ENCODE measurements at regions not wholly inside any gene's neighbourhood (a gene's known extent, or its start where the extent isn't known, plus 50 kb on each side); places are given as distances from the start of the nearest gene placed in this dataset.

DNA sequence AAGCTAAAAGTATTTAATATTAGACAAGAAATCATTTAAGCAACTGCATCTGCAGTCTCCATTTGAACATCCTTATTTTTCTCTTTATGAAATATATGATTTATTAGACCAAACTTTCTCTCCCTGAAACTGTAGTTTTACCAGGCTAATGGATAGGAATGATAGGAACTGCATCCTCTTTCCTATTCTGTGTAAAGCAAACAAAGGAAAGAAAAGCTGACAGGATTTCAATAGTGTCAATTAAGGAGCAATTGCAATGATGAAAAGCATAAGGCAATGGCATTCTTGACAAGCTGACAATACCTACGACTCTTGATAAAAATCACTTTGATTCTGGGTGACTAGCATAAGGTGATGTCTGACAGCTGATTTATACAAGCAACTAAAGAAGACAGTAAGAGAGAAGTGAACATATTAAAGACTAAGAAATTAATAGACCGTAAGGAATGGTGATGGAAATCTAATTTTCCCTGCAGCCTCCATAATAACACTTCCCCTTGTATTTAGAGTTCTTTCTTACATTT, 502.5 kb downstream of the TECRL start:
- TF ChIP-seq, protein P1, sequence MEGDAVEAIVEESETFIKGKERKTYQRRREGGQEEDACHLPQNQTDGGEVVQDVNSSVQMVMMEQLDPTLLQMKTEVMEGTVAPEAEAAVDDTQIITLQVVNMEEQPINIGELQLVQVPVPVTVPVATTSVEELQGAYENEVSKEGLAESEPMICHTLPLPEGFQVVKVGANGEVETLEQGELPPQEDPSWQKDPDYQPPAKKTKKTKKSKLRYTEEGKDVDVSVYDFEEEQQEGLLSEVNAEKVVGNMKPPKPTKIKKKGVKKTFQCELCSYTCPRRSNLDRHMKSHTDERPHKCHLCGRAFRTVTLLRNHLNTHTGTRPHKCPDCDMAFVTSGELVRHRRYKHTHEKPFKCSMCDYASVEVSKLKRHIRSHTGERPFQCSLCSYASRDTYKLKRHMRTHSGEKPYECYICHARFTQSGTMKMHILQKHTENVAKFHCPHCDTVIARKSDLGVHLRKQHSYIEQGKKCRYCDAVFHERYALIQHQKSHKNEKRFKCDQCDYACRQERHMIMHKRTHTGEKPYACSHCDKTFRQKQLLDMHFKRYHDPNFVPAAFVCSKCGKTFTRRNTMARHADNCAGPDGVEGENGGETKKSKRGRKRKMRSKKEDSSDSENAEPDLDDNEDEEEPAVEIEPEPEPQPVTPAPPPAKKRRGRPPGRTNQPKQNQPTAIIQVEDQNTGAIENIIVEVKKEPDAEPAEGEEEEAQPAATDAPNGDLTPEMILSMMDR (IDR thresholded peaks at IDR 0.05; ENCODE audit: low read length): no peak
- TF ChIP-seq EZH2phosphoT487 (IDR thresholded peaks at IDR 0.05; ENCODE audit: low read length): no peak
